HG03135 (cell line): ENCODE measurements at regions not wholly inside any gene's neighbourhood (a gene's known extent, or its start where the extent isn't known, plus 50 kb on each side); places are given as distances from the start of the nearest gene placed in this dataset.

Experiments used
- ATAC-seq: cut with Tn5 transposase; IDR thresholded peaks from one replicate; pipeline ENCODE4 v1.9.1; 2021; ENCODE audit warnings: mild to moderate bottlenecking, moderate library complexity; ENCODE audit not compliant: unreplicated experiment

- ATAC-seq = no peak
Observed at GRCh38 chr4:123737156-123737555, 340.6 kb downstream of the SPRY1 start.

DNA sequence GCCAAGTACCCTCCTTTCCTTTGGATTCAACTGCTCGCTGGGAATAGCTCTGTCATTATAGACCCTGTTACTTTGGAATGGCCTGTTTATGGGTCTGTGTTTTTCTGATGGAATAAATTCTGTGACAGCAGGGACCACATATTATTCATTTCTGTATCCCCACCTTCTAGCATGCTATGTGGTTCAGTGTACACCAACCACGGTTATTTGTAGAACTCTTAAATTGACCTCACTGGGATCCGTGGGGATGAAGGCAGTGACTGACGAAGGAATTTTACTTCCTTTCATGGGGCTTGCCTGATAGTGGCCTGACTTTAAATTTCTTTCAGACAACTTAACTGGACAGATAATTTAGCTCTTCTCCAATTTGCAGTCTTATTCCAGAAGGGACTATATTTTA lies 343.2 kb downstream of the SPRY1 start:
- no peak for ATAC-seq

- ATAC-seq = no peak
Observed at GRCh38 chr4:123740236-123740635, 343.6 kb downstream of the SPRY1 start.

- ATAC-seq = no peak
Observed at GRCh38 chr4:123741906-123742305, 345.3 kb downstream of the SPRY1 start.

DNA sequence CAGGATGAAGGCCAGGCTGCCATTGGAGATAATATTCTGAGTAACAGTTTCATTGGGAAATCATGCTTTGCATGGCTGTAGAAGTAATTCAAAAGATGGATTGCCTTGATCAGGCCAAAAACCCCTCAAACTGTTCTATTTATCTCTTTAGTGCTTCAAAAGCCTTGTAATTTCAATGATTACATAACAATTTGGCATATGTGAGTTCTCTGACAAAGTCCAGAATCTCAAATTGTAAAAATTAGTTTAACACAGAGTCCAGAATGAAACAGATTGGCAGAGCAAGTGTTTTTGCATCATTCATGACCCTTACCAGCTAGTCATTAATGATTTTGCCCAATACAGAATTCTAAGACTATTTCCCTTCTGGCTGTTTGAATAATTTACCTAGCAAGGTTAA lies 347.3 kb downstream of the SPRY1 start:
- no peak for ATAC-seq

GRCh38 chr4:123744664-123745290 lies 348.2 kb downstream of the SPRY1 start:
- no peak for ATAC-seq

GRCh38 chr4:123747016-123747415 lies 350.4 kb downstream of the SPRY1 start:
- no peak for ATAC-seq

DNA sequence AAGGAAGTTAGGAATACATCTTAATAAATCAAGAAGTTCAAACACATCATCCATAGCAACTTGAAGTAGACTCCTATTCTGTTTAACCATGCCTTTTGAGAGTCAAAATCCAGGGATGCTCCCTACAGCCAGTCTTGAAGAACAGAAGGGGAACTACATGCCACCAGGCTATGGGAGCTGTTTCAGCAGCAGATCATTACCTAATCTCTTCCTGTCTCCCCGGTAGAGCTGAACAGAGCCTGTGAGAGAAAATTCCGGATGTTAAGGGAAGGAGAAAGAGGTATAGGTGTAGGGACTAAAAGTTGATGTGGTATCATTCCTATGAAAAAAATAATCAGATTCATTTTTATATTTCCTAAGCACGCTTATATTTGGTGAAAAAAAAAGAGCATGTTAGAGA lies 352.2 kb downstream of the SPRY1 start:
- no peak for ATAC-seq

GRCh38 chr4:123749383-123749782 lies 352.8 kb downstream of the SPRY1 start:
- ATAC-seq = no peak

DNA sequence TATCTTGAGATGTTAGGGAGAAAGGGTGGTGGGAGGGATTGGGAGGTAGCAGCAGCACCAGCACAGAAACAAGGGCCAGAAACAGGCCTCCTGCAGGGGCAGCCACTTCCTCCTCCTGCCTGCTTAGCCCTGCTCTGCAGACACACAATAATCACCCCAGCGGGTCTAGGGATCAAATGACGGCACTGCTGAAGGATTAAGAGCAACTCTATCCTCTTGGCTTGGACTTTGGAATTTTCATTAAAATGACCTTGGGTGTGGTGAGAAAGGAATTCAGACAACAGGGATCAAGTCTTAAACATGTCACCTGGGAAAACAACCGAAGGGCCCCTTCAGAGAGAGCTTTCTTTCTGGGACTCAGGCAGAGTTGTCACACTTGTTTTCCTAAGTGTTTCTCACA lies 353.4 kb downstream of the SPRY1 start:
- no peak for ATAC-seq

DNA sequence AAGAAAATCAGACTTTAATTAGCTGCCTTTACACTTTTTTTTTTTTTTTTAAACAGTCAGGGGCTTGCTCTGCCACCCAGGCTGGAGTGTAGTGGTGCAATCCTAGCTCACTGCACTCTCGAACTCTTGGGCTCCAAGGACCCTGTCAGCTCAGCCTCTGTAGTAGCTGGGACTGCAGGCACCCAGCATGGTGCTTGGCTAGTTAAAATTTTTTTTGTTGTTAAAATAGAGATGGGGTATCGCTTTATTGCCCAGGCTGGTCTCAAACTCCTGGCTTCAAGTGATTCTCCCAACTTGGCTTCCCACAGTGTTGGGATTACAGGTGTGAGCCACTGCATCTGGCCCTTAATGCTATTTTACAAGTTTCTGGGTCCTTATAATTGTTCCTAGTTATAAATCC lies 359.1 kb downstream of the SPRY1 start:
- ATAC-seq = no peak

DNA sequence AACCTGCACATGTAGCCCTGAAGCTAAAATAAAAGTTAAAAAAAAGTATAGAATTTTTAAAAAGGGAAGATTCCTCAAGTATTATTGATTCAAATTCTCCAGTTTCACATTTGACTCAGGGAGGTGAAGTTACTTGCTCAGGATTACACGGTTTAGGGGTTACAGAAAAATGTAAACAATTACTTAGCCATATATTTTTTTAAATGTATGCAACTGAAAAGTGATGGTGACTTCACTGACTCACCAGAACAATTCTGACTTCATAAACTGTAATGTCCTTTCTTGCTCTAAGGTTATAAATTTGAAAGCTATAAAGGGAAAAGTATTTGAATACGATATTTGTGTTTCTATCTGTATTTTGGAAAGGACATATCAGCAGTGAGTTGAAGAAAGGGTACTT lies 371.2 kb downstream of the SPRY1 start:
- ATAC-seq = no peak

DNA sequence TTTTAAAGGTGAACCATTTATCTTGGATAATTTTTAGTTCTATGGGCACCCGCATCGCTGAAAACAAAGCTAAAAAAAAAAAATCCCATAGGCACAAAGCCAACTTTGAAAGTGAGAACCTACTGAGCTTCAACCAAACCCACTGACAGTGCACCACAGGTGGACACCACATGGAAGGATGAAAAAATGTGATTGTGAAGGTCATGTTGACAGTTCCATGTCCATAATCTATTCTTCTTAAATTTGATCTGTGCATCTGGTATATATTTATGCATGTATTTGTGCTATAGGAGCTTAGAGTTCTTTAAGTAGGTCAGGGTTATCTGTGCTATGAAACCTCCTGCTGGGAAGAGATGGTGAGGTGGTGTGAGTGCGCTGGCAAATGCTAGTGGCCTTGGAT lies 374.3 kb downstream of the SPRY1 start:
- ATAC-seq = no peak

DNA sequence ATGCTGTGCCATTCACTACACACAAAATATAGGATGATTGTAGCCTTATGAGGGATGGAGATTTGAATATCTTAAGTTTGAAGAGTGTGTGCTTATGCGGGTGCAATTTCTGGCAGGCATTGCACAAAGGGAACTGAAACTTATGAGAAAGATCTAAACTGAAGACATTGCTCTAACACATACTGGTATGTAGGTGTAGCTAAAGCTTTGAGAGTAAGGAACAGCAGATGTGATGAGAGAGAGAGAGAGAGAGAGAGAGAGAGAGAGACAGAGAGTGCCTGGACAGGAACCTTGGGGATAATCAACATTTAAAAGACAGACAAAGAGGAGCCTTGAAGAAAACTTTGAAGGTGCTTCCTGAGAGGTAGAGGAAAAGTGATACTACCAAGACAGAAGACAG lies 379.7 kb downstream of the SPRY1 start:
- peak; percentile 96 for ATAC-seq

GRCh38 chr4:123777373-123777772 lies 380.8 kb downstream of the SPRY1 start:
- no peak for ATAC-seq

GRCh38 chr4:123783151-123783790 lies 386.7 kb downstream of the SPRY1 start:
- no peak for ATAC-seq

DNA sequence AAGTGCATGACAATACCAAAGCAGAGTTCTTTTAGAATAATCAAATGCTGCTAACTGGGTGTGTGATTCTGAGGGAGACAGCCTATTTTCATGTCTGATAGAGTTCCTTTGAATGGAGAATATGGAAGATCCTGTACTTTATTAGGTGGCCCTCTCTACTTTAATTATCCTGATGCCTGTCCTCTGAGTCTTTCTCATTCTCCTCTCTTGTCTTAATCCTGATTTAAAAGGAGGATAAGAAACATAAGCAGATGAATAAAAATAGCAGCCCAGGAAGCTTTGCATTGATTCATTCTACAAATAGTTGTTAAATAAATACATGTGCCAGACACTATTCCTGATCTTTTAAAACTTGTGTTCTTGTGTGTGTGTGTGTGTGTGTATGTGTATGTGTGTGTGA lies 387.3 kb downstream of the SPRY1 start:
- no peak for ATAC-seq

- ATAC-seq = no peak
Observed at GRCh38 chr4:123784626-123785025, 388.0 kb downstream of the SPRY1 start.

DNA sequence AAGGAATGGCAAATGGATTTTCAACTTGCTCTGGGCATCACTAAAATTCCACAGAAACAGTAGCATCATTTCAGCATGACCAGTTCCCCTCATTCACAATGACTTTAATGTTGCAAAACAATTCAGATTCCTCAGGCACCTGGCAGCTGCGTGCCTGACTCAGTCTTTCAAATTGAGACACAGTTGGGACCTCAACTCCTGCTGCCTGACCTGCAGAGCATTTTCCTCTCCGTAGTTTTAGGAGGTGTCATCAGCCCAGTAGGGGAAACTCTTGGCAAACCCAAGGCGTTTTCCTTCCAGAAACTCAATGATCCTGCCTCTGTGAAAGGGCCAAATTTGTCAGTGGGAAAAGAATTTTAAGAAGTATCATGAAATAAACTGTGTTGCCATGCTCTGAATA lies 388.9 kb downstream of the SPRY1 start:
- no peak for ATAC-seq

DNA sequence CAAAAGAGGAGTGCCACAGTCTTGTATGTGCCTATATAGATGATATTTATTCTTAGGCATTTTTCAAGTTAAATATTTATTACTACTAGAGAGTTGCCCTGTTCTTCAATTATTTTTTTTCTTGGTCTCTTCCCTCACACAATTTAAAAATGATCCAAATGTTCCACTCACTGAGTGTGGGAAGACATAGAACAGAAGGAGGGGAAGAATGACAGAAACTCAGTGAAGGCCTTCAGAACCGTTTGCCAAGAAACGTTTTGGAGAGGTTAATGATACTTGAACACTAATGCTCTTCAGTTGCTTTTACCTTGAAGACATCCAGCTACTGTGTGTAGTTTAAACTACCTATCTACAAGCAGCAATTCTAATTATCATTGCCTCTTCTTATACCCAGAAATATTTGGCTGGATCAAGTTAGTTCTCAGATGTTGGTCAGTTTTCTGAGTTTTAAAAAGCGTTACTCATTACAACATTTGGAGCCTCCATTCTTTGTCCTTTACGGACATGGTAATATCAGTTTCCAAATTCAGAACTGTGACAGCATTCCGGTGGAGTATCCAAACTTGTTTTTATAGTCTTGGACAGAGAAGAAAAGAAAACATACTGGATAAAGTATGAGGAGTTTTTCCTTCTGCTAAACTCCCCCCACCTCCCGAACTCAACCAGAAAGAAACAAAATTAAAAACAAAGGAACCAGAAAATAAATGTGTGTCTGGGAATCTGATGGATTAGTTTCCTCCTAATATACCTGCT lies 389.7 kb downstream of the SPRY1 start:
- no peak for ATAC-seq

- no peak for ATAC-seq
Observed at GRCh38 chr4:123786920-123787319, 390.3 kb downstream of the SPRY1 start.

DNA sequence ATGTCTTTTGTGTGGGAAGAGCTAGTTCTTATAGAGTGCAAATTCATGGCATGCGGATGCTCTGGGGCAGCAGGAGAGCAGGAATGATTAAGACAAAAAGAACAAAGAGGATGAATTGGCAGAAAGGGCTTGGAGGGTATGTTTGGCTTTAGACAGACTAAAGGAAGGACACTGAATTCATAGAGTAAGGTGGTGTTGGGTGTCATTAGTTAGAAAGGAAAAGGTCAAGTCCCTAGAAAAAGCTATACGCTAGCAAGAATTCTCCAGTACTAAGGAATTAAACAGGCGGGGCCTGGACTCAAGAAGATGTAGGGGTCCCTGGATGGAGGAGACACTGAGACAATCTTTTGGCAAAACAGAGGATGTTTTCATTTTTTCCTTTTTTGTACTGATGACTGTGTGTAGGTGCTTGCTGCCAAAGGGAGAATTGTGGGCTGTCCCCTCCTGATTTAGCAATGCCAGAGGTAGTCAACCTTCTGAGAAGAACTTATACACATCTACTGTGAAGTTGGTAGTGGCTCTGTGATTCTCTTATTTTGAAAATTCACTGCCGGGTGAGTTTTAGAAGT lies 391.0 kb downstream of the SPRY1 start:
- ATAC-seq = no peak
